HG03175 (cell line): ENCODE measurements at regions not wholly inside any gene's neighbourhood (a gene's known extent, or its start where the extent isn't known, plus 50 kb on each side); places are given as distances from the start of the nearest gene placed in this dataset.

Source experiments
- ATAC-seq: cut with Tn5 transposase; IDR thresholded peaks from one replicate; pipeline ENCODE4 v1.9.1; 2021; ENCODE audit warnings: mild to moderate bottlenecking, moderate library complexity; ENCODE audit not compliant: unreplicated experiment

GRCh38 chr2:217749008-217749407 is 253.8 kb downstream of the TNS1 start:
- ATAC-seq = no peak

DNA sequence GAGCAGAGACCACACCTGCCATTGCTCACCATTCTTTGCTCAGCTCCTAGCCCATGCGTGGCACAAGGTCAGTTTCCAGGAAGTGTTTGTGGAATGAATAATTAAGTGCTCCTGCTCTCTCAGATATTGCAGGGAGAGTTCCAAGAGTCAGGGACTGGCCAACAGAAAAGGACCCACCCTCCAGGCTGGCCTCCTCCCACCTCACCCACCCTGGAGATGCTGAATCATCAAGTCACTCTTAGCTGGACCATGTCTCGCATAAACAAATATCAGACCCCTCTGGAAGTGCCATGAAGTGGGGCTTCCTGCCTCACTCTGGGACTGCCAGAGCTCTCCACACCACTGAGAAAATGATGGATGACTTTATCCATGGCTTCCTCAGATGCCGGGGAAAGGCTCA is 256.0 kb downstream of the TNS1 start:
- ATAC-seq = no peak

- ATAC-seq = no peak
These were observed 258.6 kb downstream of the TNS1 start for GRCh38 chr2:217743966-217744761.

DNA sequence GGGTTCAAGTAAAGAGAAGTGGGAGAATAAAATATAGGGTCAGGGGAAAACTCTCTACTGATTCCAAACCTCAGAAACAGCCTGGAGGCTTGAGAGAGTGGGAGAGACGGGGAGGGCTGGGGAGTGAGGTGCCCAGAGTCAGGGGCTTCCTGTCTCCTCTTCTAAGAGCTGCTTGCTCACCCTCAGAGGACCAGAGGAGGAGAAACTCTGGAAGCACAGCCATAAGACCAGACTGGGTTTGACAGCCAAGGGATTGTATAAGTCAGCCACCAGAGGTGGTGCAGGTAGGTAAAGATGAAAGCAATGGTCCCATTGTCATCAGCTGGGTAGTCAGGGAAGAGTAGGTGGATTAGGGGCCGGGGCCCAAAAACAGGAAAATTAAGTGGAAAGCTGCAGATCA is 259.4 kb downstream of the TNS1 start:
- no peak for ATAC-seq

DNA sequence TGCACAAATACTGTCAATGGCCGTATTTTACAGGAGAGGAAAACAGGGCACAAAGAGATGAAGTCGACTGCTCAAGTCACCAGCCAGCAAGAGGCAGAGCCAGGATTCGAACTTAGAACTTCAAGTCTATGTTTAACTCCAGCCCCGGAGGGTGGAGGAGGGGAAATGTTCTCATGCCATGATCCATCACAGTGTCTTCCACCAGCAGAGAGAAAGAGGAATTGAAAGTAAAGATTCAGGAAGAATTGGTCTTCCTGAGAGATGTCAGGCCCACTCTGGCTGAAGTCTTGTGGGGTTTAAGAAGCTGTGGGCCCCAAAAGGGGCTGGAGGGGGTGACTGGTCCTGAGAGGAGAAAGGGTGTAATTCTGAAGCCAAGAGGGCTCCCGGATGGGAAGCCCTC is 260.0 kb downstream of the TNS1 start:
- no peak for ATAC-seq

- no peak for ATAC-seq
These were observed 260.5 kb downstream of the TNS1 start for GRCh38 chr2:217742276-217742675.

- ATAC-seq = no peak
These were observed 261.3 kb downstream of the TNS1 start for GRCh38 chr2:217741381-217741955.

GRCh38 chr2:217740756-217741155 is 262.0 kb downstream of the TNS1 start:
- no peak for ATAC-seq

DNA sequence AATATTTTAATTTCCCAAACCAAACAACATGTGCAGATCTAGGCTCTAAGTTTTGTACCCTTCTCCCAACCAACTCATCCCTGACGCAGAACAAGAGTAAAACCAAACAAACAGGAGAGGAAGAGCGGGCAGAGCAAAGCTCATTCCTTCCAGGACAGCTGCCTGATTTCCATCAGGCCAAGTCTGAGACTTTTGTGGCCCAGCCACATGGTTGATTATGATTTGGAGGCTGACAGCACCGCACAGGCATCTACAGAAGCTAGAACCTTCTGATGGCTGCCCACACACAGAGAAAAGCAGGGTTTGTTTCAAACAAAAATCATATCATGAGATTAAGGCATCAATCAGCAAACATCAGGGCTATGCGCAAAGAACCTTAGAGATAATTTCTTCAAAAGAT is 262.6 kb downstream of the TNS1 start:
- no peak for ATAC-seq

GRCh38 chr2:217739741-217740140 is 263.1 kb downstream of the TNS1 start:
- no peak for ATAC-seq

- ATAC-seq = no peak
These were observed 264.7 kb downstream of the TNS1 start for GRCh38 chr2:217738061-217738460.

- ATAC-seq = no peak
These were observed 265.8 kb downstream of the TNS1 start for GRCh38 chr2:217736776-217737550.

DNA sequence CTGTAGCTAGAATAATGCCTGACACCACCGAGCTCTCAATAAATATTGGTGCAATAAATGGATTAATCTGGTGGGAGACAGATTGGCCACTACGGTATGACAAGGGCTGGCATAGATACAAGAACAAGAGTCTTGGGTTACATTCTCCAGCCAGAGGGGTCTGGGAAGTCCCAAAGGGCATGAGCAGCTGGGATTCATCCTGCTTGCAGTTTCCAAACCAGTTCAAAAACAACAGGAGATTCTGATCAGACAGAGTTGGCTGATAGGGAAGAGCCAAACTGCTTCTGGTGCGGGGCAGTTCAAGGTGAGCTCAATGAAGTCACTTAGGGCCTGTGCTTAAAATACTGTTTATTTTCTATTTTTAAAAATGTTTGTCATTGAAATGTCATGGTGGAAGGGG is 266.9 kb downstream of the TNS1 start:
- no peak for ATAC-seq

GRCh38 chr2:217735034-217735433 is 267.8 kb downstream of the TNS1 start:
- ATAC-seq = no peak

DNA sequence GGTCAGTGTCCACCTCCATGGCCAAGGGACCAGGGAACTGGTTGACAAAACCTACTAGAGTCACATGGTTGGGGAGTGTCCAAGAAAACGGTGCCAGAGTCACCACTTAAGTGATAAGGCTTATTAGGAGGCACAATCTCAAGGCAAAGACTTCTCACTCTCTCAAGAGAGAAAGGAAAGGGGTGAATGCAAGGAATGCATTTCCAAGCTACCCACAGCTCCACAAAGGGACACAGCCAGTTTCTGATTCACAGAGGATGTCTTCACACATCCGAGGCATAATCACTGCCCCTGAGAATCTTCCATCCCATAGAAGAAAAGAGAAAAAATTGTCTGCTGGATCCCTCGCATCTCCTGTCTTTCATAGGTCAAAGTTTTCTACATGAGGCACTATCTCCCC is 269.3 kb downstream of the TNS1 start:
- ATAC-seq = no peak

GRCh38 chr2:217732992-217733391 is 269.8 kb downstream of the TNS1 start:
- ATAC-seq = no peak

- ATAC-seq = no peak
These were observed 271.0 kb downstream of the TNS1 start for GRCh38 chr2:217731805-217732204.

GRCh38 chr2:217729421-217730053 is 273.3 kb downstream of the TNS1 start:
- ATAC-seq = no peak

- ATAC-seq = no peak
These were observed 275.0 kb downstream of the TNS1 start for GRCh38 chr2:217727801-217728200.

DNA sequence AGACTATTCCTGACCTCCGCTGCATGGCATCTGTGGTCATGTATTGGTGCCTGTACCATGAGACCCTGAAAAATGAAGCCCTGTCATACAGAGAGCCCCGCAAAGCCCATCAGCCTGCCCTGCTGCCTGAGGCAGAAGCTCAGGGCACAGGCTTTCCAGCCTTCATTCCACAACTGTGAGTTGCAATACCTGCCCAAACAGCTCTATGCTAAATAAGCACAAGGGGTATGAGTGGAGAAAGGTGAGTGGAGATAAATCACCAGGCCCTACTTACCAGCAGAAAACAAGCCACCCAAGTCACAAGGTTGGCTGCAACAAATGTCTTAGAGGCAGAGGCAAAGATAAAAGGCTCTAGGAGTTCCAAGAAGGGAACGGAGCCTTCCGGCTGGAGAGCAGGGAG is 277.4 kb downstream of the TNS1 start:
- no peak for ATAC-seq

- ATAC-seq = no peak
These were observed 278.3 kb downstream of the TNS1 start for GRCh38 chr2:217724471-217724870.

DNA sequence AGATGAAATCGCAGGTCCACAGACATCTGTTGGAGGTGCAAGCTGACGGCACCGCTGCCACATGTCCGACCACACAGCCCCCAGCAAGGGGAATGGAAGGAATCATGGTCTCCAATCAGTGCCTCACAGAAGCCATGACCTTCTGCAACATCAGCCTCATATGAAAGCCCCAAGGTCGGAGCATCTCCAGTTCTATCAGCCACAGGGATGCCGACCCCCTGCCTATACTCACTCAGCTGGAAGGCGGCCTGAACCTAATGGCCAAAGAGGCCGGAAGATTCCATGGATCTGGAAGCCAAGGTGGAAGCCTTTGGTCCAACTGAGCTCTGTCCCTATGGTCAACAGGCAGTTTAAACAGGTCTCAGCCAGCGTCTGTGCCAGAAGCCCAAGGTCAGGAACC is 278.8 kb downstream of the TNS1 start:
- ATAC-seq = no peak
